ENCODE measurements at regions not wholly inside any gene's neighbourhood (a gene's known extent, or its start where the extent isn't known, plus 50 kb on each side); places are given as distances from the start of the nearest gene placed in this dataset.

- ATAC-seq (no peak), DNase-seq (ENCODE audit: missing footprints) (no peak)
- intact Hi-C loops (cut with DNase I): no loop called here
These were observed 52.0 kb upstream of the GATA5 start for GRCh38 chr20:62527781-62528180.

GRCh38 chr20:62528983-62529891, 53.4 kb upstream of the GATA5 start:
- ATAC-seq (no peak), DNase-seq (ENCODE audit: missing footprints) (no peak)
- intact Hi-C loops (cut with DNase I): loop anchor here (1.0 kb wide), 1 partner anchor 21 kb away; no protein-coding TSS in a partner anchor

- peak; percentile 76 for ATAC-seq
- DNase-seq (ENCODE audit: missing footprints): no peak
- intact Hi-C loops (cut with DNase I): loop anchor here (1.0 kb wide), 1 partner anchor 20 kb away; no protein-coding TSS in a partner anchor
These were observed 54.3 kb upstream of the GATA5 start for GRCh38 chr20:62529896-62530642.

- DNase-seq (ENCODE audit: missing footprints): no peak
- intact Hi-C loops (cut with DNase I): no loop called here
- no peak for ATAC-seq
These were observed 54.8 kb upstream of the GATA5 start for GRCh38 chr20:62530643-62531032.

GRCh38 chr20:62531046-62531838, 55.4 kb upstream of the GATA5 start:
- DNase-seq (ENCODE audit: missing footprints): no peak
- ATAC-seq: no peak

GRCh38 chr20:62532921-62533320, 57.1 kb upstream of the GATA5 start:
- DNase-seq (ENCODE audit: missing footprints) (no peak), ATAC-seq (no peak)
- intact Hi-C loops (cut with DNase I): no loop called here

More at GRCh38 chr20:62531046-62531838, 55.4 kb upstream of the GATA5 start:
- intact Hi-C loops (cut with DNase I): no loop called here

- ATAC-seq (no peak), DNase-seq (ENCODE audit: missing footprints) (no peak)
- intact Hi-C loops (cut with DNase I): no loop called here
These were observed 58.0 kb upstream of the GATA5 start for GRCh38 chr20:62533591-62534495.

- intact Hi-C loops (cut with DNase I): no loop called here
- ATAC-seq: no peak
- no peak for DNase-seq (ENCODE audit: missing footprints)
These were observed 58.9 kb upstream of the GATA5 start for GRCh38 chr20:62534526-62535221.

- intact Hi-C loops (cut with DNase I): no loop called here
- ATAC-seq: no peak
- no peak for DNase-seq (ENCODE audit: missing footprints)
These were observed 59.6 kb upstream of the GATA5 start for GRCh38 chr20:62535282-62535811.

GRCh38 chr20:62535964-62536363, 60.2 kb upstream of the GATA5 start:
- intact Hi-C loops (cut with DNase I): no loop called here
- no peak for ATAC-seq
- DNase-seq (ENCODE audit: missing footprints): no peak

- ATAC-seq: peak; percentile 64
- intact Hi-C loops (cut with DNase I): no loop called here
- no peak for DNase-seq (ENCODE audit: missing footprints)
These were observed 61.1 kb upstream of the GATA5 start for GRCh38 chr20:62536871-62537401.

- ATAC-seq (no peak), DNase-seq (ENCODE audit: missing footprints) (no peak)
- intact Hi-C loops (cut with DNase I): no loop called here
These were observed 62.0 kb upstream of the GATA5 start for GRCh38 chr20:62537649-62538292.

- peak; percentile 41 for ATAC-seq
- no peak for DNase-seq (ENCODE audit: missing footprints)
- intact Hi-C loops (cut with DNase I): no loop called here
These were observed 63.6 kb upstream of the GATA5 start for GRCh38 chr20:62539198-62540045.

- intact Hi-C loops (cut with DNase I): no loop called here
- DNase-seq (ENCODE audit: missing footprints): no peak
- no peak for ATAC-seq
These were observed 64.7 kb upstream of the GATA5 start for GRCh38 chr20:62540504-62540903.

- no peak for DNase-seq (ENCODE audit: missing footprints)
- ATAC-seq: no peak
- intact Hi-C loops (cut with DNase I): no loop called here
These were observed 67.1 kb upstream of the GATA5 start for GRCh38 chr20:62542862-62543261.

Data from Right ventricle myocardium inferior (tissue), 1 donor.